ENCODE measurements at regions not wholly inside any gene's neighbourhood (a gene's known extent, or its start where the extent isn't known, plus 50 kb on each side); places are given as distances from the start of the nearest gene placed in this dataset.

DNA sequence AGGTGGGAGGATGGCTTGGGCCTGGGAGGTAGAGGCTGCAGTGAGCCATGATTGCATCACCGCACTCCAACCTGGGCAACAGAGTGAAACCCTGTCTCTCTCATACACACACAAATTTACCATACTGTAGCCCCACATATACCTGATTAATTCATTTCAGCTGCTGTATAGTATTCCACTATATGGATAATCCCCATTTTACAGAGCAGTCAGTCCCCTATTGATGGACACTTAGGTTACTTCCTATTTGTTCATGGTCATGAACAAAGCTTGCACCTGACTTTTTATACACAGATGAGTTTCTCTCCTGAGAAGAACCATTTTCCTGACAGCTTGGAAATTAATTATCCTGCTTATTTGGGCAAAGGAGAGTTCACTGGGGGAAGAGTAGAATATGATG lies 59.2 kb downstream of the EMX2 start:
- no peak overlapping the region for H3K27ac ChIP-seq
- intact Hi-C loops (cut with DNase I): no loop called here
- TF ChIP-seq, protein P1, sequence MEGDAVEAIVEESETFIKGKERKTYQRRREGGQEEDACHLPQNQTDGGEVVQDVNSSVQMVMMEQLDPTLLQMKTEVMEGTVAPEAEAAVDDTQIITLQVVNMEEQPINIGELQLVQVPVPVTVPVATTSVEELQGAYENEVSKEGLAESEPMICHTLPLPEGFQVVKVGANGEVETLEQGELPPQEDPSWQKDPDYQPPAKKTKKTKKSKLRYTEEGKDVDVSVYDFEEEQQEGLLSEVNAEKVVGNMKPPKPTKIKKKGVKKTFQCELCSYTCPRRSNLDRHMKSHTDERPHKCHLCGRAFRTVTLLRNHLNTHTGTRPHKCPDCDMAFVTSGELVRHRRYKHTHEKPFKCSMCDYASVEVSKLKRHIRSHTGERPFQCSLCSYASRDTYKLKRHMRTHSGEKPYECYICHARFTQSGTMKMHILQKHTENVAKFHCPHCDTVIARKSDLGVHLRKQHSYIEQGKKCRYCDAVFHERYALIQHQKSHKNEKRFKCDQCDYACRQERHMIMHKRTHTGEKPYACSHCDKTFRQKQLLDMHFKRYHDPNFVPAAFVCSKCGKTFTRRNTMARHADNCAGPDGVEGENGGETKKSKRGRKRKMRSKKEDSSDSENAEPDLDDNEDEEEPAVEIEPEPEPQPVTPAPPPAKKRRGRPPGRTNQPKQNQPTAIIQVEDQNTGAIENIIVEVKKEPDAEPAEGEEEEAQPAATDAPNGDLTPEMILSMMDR (IDR thresholded peaks at IDR 0.05): no peak
- H3K27me3 ChIP-seq: no peaks in the 10 kb centered on the region
- H3K4me1 ChIP-seq: no peaks in the 10 kb centered on the region
- no peak for DNase-seq
- no peaks in the 10 kb centered on the region for H3K36me3 ChIP-seq
- no peaks in the 10 kb centered on the region for H3K9me3 ChIP-seq
- H3K9ac ChIP-seq (ENCODE audit: low read depth in 2 of 2, low read length in 2 of 2): no peak overlapping the region
- no peak overlapping the region for H3K4me3 ChIP-seq

DNA sequence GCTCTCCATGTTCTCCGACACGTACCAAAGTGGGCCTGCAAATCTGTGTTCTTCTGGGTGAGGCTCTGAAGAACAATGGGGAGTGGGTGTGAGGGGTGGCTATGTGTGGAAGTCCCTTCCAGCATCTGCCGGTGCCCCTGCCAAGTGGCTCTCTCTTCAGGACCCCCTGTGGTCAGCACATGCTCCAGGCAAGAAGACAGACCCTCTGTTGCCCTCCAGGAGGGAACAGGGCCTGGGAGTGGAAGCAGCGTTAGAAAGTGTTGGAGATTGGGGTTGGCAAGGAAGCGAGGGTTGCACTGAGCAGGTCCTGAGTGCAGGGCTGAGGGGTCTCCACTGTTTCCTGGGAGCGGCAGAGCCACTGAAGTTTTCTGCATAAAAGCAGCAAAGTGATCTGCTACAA lies 60.5 kb downstream of the EMX2 start:
- Histone ChIP-seq H3K9me3 (no peaks in the 10 kb centered on the region), H3K27ac (no peak overlapping the region), H3K4me1 (no peaks in the 10 kb centered on the region), H3K27me3 (no peaks in the 10 kb centered on the region), H3K9ac (ENCODE audit: low read depth in 2 of 2, low read length in 2 of 2) (no peak overlapping the region), H3K4me3 (no peak overlapping the region), H3K36me3 (no peaks in the 10 kb centered on the region)
- no peak for DNase-seq
- TF ChIP-seq, protein P1 (IDR thresholded peaks at IDR 0.05): no peak
- intact Hi-C loops (cut with DNase I): no loop called here

DNA sequence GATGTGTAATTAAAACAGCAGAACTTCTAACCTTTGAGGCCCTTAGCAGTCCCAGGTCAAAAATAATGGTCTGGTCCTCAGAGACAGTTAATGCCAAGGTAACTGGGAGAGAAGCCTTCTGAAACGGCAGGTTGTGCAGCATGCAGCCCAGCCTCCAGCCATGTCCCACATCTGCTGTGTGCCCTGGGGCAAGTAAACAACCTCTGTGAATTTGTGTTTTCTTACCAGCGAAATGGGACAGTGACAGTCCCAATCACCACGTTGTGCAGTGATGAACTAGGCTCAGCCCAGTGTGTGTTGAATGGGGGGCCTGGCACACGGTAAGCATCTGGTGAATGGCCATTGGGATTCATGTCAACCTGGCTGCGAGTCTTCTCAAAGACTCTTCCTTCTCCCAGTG lies 61.2 kb downstream of the EMX2 start:
- Histone ChIP-seq H3K27ac (no peak overlapping the region), H3K4me3 (no peak overlapping the region), H3K4me1 (no peaks in the 10 kb centered on the region), H3K9ac (ENCODE audit: low read depth in 2 of 2, low read length in 2 of 2) (no peak overlapping the region), H3K27me3 (no peaks in the 10 kb centered on the region), H3K9me3 (no peaks in the 10 kb centered on the region), H3K36me3 (no peaks in the 10 kb centered on the region)
- TF ChIP-seq, protein P1 (IDR thresholded peaks at IDR 0.05): no peak
- DNase-seq: no peak
- intact Hi-C loops (cut with DNase I): no loop called here

DNA sequence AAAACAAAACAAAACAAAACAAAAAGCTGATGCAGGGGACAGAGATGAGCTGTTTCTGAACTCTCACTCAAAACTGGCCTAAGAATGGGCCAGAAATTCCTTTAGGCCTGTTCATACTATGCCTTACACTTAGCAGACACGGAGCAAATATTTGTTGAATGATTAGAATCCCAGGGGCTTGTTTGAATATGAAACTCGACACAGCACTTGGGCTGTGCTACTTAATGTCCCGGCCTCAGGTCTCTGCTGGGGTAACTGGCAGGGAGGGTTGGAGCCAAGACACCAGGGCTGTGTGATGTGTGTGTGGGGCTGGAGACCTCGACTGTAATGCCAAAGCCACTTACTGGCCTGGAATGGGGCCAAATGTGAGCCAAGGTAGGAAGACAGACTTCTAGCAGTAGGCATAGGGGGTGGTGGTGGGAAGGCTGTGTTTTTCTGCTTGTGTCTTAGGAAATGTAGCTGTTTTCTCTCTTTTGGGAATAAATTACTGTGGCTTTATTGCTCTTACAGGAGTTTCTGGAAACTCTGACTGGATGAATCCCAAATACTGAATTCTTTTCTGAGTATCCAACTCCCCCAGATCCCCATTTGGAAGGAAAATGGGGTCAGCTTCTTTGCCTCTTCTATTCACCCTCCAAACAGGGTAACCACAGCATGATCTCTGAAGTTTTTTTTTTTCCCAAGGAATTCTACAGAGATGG lies 66.7 kb downstream of the EMX2 start:
- no peak overlapping the region for H3K27ac ChIP-seq
- TF ChIP-seq, protein P1 (IDR thresholded peaks at IDR 0.05): no peak
- no peak for DNase-seq

DNA sequence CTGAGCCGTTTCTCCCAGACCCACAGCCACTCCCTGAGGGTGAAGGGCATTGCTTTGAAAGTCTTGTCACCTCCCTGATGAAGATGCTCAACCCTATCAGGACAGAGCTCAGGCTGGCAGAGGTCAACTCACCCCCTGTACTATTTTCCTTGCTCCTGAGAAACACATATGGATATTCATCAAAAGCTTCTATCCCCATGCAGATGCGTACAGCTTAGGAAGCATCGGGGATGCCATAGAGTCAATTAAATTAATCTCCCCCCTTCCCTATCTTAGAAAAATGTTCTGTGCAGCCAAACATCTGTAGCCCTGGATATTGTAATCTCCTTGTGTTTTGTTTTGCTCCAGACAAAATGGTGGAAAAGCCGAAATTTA lies 67.2 kb downstream of the EMX2 start:
- no peaks in the 10 kb centered on the region for H3K27me3 ChIP-seq
- DNase-seq: no peak
- H3K9ac ChIP-seq (ENCODE audit: low read depth in 2 of 2, low read length in 2 of 2): no peak overlapping the region
- H3K27ac ChIP-seq: no peak overlapping the region
- H3K36me3 ChIP-seq: no peaks in the 10 kb centered on the region
- no peaks in the 10 kb centered on the region for H3K9me3 ChIP-seq
- no peaks in the 10 kb centered on the region for H3K4me1 ChIP-seq
- H3K4me3 ChIP-seq: no peak overlapping the region
- TF ChIP-seq, protein P1 (IDR thresholded peaks at IDR 0.05): no peak
- intact Hi-C loops (cut with DNase I): no loop called here

More for the DNA sequence above, 66.7 kb downstream of the EMX2 start:
- Histone ChIP-seq H3K9ac (ENCODE audit: low read depth in 2 of 2, low read length in 2 of 2) (no peak overlapping the region), H3K27me3 (no peaks in the 10 kb centered on the region), H3K4me1 (no peaks in the 10 kb centered on the region), H3K9me3 (no peaks in the 10 kb centered on the region), H3K4me3 (no peak overlapping the region), H3K36me3 (no peaks in the 10 kb centered on the region)
- intact Hi-C loops (cut with DNase I): no loop called here

All from colonic mucosa (tissue), 4 donors.